Mucosa of rectum (tissue), 2 donors: ENCODE measurements at regions not wholly inside any gene's neighbourhood (a gene's known extent, or its start where the extent isn't known, plus 50 kb on each side); places are given as distances from the start of the nearest gene placed in this dataset.

Experiments used
- H3K27ac ChIP-seq, 2 donors: one replicate each; pipeline ENCODE4 v1.7.0; 2013; ENCODE audit warnings: inconsistent platforms in 2 of 2, low read depth in 2 of 2, low read length in 2 of 2
- H3K27me3 ChIP-seq, 2 donors: one replicate each; pipeline ENCODE4 v1.7.0; 2013; ENCODE audit warnings: low read length in 2 of 2; ENCODE audit not compliant: control insufficient read depth in 2 of 2, insufficient read depth in 2 of 2
- H3K36me3 ChIP-seq, 2 donors: one replicate each; pipeline ENCODE4 v1.7.0; 2013; ENCODE audit warnings: low read length in 2 of 2; ENCODE audit not compliant: control insufficient read depth in 2 of 2, insufficient read depth in 2 of 2
- H3K4me1 ChIP-seq, 2 donors: one replicate each; pipeline ENCODE4 v1.7.0; 2013; ENCODE audit warnings: low read length in 2 of 2, mild to moderate bottlenecking in 1 of 2; ENCODE audit not compliant: control insufficient read depth in 2 of 2, insufficient read depth in 2 of 2
- H3K4me3 ChIP-seq, 2 donors: one replicate each; pipeline ENCODE4 v1.7.0; 2013; ENCODE audit warnings: low read length in 2 of 2
- H3K9ac ChIP-seq, 2 donors: one replicate each; pipeline ENCODE4 v1.7.0; 2013; ENCODE audit warnings: low read length in 2 of 2, low read depth in 1 of 2, mild to moderate bottlenecking in 1 of 2
- H3K9me3 ChIP-seq, 2 donors: one replicate each; pipeline ENCODE4 v1.7.0; 2013; ENCODE audit warnings: low read length in 2 of 2; ENCODE audit not compliant: control insufficient read depth in 2 of 2
- donor health status: healthy.
- donor health status: Normal muscosa, but diverticular disease.

DNA sequence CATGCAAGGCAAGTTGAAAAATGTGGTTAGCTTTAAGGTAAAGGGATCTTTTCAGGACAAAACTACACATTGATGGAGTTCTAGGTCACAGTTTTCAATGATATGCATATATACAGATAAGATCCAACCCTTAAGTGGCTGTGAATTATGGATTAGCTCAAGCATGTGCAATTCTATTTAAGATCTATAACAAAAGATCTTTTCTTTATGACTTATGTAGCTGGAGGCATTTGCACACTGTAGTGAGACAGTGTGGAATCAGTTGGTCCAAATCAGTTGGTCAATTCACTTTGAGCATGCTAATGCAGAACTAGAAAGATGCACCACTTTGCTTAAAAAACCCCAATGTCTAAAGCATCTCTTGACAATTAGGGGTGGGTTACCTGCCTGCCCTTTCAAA, 417.1 kb upstream of the ZEB2 start:
- Histone ChIP-seq H3K4me3 (no peak overlapping the region), H3K27ac (no peak overlapping the region), H3K4me1 (peaks cover 0 to 5% of the 10 kb centered on the region in 2 donors), H3K27me3 (no peaks in the 10 kb centered on the region), H3K9ac (no peak overlapping the region), H3K9me3 (no peaks in the 10 kb centered on the region), H3K36me3 (no peaks in the 10 kb centered on the region)

DNA sequence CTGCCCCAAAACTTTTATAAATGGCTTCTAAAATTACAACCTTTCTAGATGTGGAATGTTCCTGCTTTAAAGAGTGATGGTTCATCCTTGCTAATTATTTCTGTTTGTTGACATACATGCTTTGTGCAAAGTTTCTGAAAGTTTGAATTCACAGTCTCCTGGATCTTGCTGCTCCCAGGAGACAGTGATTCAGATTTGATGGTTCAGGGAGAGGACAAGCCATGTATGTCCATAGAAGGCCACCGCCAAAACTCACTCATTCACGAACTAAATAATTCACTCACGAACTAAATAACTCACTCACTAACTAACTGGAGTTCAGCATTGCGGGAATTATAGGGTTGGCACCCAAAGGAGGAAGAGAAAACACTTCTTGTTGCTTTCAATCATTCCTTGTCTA, 416.5 kb upstream of the ZEB2 start:
- Histone ChIP-seq H3K4me3 (no peak overlapping the region), H3K27ac (no peak overlapping the region), H3K9me3 (no peaks in the 10 kb centered on the region), H3K4me1 (peaks cover 0 to 5% of the 10 kb centered on the region in 2 donors), H3K9ac (no peak overlapping the region), H3K36me3 (no peaks in the 10 kb centered on the region), H3K27me3 (no peaks in the 10 kb centered on the region)

DNA sequence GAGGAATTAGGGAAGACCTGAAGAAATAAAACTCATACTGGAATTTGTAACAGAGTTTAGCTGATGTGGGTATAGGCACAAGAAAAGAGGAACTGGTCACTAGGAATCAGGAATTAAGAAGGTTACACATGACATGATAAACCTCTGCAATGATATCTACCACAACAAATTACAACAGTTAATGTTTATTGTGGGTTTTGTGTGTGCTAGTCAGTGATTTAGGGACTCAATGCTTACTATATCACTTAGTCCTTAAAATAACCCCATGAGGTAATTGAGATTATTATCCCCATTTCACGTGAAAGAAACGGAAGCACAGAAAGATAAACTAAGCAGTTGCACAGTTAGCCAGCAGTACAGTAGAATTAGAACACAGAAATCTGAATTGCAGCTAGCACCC, 415.8 kb upstream of the ZEB2 start:
- H3K36me3 ChIP-seq = no peaks in the 10 kb centered on the region
- H3K9ac ChIP-seq = no peak overlapping the region
- H3K27ac ChIP-seq = no peak overlapping the region

DNA sequence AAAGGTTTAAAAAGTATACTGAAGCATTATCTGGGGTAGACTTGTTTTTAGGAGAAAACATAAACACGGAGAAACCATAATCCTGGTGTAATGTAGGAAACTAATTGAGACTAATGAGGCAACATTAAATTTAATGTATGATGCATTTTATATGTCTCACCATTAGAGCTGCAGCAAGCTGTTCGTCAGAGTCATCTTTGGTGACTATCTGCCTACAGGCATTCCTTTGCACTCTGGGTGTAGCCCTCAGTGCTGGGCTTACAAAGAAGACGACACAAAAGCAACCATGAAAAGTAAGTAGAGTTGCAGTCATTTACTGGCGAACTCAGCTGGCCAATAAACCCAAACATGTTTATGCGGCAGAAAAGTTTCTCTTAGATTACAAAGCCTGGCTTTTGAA, 415.3 kb upstream of the ZEB2 start:
- no peaks in the 10 kb centered on the region for H3K36me3 ChIP-seq
- H3K9me3 ChIP-seq = no peaks in the 10 kb centered on the region
- H3K9ac ChIP-seq = no peak overlapping the region
- no peak overlapping the region for H3K4me3 ChIP-seq
- H3K27me3 ChIP-seq = no peaks in the 10 kb centered on the region
- peaks cover 0 to 5% of the 10 kb centered on the region in 2 donors for H3K4me1 ChIP-seq
- H3K27ac ChIP-seq = no peak overlapping the region

More for the DNA sequence above, 415.8 kb upstream of the ZEB2 start:
- H3K4me3 ChIP-seq = no peak overlapping the region
- H3K9me3 ChIP-seq = no peaks in the 10 kb centered on the region
- H3K27me3 ChIP-seq = no peaks in the 10 kb centered on the region
- peaks cover 0 to 5% of the 10 kb centered on the region in 2 donors for H3K4me1 ChIP-seq

DNA sequence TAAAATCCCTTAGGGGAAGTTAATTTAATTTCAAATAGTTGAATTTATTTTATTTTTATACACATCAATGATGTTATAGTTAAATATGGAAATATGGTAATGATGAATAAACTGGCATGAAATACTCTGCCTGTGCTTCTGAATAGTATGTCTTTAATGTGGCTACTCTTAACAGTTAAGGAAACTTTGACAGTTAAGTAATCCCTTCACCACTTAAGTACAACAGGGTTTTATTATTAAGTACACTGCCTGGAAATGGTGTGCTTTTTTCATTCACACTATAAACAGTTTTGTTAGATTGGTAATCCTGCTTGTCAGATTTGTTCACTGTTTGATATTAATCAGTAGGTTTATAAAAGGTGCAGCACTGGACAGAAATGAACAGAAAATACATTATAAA, 412.0 kb upstream of the ZEB2 start:
- Histone ChIP-seq H3K4me1 (no peaks in the 10 kb centered on the region), H3K36me3 (no peaks in the 10 kb centered on the region), H3K27me3 (no peaks in the 10 kb centered on the region), H3K27ac (no peak overlapping the region), H3K9me3 (no peaks in the 10 kb centered on the region), H3K4me3 (no peak overlapping the region), H3K9ac (no peak overlapping the region)

DNA sequence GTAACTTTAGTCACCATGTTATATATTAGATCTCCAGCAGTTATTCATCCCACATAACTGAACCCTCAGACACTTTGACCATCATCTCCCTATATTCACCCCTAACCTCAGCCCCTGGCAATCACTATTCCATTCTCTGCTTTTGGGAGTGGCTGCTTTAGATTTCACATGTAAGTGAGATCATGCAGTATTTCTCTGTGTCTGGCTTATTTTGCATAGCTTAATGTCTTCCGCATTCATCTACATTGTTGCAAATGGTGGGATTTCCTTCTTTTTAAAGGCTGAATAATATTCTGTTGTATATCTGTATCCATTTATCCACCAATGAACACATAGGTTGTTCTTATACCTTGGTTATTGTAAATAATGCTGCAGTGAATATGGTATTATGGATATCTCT, 411.6 kb upstream of the ZEB2 start:
- H3K36me3 ChIP-seq = no peaks in the 10 kb centered on the region
- H3K27ac ChIP-seq = no peak overlapping the region
- H3K9me3 ChIP-seq = no peaks in the 10 kb centered on the region
- H3K27me3 ChIP-seq = no peaks in the 10 kb centered on the region
- H3K9ac ChIP-seq = no peak overlapping the region
- no peaks in the 10 kb centered on the region for H3K4me1 ChIP-seq
- no peak overlapping the region for H3K4me3 ChIP-seq

DNA sequence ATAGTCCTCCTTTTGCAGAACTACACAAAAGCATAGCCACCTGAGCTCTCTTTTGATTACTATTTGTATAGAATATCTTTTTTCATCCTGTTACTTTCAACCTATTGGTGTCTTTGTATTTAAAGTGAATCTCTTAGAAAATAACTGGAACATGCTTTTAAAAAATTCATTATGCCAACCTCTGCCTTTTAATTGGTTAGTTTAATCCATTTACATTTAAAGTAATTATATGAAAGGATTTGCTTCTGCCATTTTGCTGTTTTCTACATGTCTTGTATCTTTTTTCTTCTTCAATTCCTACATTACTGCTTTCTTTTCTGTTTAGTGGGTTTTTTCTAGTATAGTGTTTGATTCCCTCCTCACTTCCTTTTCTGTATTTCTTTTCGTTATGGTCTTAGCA, 407.5 kb upstream of the ZEB2 start:
- no peaks in the 10 kb centered on the region for H3K9me3 ChIP-seq
- no peak overlapping the region for H3K4me3 ChIP-seq
- H3K27ac ChIP-seq = no peak overlapping the region
- no peaks in the 10 kb centered on the region for H3K36me3 ChIP-seq
- no peaks in the 10 kb centered on the region for H3K27me3 ChIP-seq
- H3K9ac ChIP-seq = no peak overlapping the region
- H3K4me1 ChIP-seq = no peaks in the 10 kb centered on the region

DNA sequence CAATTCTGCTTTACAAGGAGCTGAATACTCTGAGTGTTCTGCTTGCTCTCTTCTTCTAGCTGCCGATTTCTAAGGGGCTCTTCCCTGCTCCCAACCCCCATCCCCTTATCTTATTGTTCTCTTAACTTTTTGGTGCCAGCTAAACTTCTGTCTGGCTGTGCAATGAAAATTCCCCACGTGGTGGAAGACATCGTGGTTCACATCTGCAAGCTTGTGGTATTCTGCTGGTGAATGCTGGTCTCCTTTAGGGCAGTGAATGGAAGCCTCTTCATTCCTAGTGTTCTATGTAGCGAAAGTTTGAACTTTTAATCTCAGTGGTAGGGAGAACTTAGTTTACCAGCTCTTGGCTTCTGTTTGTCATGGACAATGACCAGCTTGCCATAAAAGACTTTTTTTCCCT, 406.0 kb upstream of the ZEB2 start:
- Histone ChIP-seq H3K27me3 (no peaks in the 10 kb centered on the region), H3K9me3 (no peaks in the 10 kb centered on the region), H3K9ac (no peak overlapping the region), H3K36me3 (no peaks in the 10 kb centered on the region), H3K27ac (no peak overlapping the region), H3K4me1 (no peaks in the 10 kb centered on the region), H3K4me3 (no peak overlapping the region)

DNA sequence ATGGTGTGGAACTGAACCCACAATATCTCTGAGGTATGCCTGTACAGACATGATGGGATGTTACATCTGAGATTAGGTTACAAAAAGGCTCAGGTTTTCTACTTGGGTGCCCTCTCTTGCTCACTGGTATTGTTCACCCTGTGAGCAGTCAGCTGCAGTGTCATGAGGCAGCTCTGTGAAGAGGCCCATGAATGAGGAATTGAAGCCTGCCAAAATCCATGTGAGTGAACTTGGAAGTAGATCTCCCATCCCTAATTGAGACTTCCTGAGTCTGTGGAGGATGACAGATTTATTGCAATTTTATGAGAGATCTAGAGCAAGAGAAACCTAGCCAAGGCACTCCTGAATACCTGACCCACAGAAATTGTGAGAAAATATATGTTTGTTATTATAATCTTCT, 404.9 kb upstream of the ZEB2 start:
- no peaks in the 10 kb centered on the region for H3K4me1 ChIP-seq
- no peak overlapping the region for H3K4me3 ChIP-seq
- H3K9me3 ChIP-seq = no peaks in the 10 kb centered on the region
- H3K27ac ChIP-seq = no peak overlapping the region
- H3K27me3 ChIP-seq = no peaks in the 10 kb centered on the region
- no peak overlapping the region for H3K9ac ChIP-seq
- no peaks in the 10 kb centered on the region for H3K36me3 ChIP-seq

DNA sequence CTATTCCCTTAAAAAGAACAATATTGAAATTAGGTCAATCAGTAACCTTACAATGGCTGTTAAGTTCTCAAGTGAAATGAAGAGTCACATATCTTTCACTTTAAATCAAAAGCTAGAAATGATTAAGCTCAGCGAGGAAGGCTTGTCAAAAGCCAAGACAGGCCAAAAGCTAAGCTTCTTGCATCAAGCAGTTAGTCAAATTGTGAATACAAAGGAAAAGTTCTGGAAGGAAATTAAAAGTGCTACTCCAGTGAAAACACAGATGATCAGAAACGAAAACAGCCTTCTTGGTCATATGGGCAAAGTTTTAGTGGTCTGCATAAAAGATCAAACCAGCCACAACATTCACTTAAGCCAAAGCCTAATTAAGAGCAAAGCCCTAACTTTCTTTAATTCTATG, 402.6 kb upstream of the ZEB2 start:
- Histone ChIP-seq H3K27me3 (no peaks in the 10 kb centered on the region), H3K4me1 (no peaks in the 10 kb centered on the region), H3K9ac (no peak overlapping the region)

More for the DNA sequence above, 402.6 kb upstream of the ZEB2 start:
- H3K27ac ChIP-seq = no peak overlapping the region
- H3K4me3 ChIP-seq = no peak overlapping the region
- no peaks in the 10 kb centered on the region for H3K36me3 ChIP-seq
- H3K9me3 ChIP-seq = no peaks in the 10 kb centered on the region
